ENCODE measurements at regions not wholly inside any gene's neighbourhood (a gene's known extent, or its start where the extent isn't known, plus 50 kb on each side); places are given as distances from the start of the nearest gene placed in this dataset.
"Not testable (repeated sequence)": the region's sequence is repeated elsewhere in the genome, so short reads cannot be mapped to it uniquely, and the experiment has no call there.

DNA sequence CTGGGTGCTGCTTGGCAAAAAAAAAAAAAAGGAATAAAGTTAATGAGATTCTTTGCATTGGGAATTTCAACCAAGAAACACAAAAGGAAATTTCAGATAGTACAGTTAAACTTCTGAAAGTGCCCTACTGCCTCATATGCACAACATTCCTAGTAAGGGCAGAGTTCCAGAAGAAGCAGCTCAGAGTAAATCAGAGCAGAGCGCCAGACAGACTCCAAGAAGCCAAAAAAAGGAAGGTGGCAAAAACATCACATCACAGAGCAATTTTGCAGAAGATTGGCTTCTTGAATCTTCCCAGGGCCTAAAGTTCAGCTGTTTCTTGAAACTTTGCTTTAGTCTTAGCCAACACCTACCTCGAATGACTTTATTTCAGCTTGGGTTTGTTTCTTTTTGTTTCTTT is 544.1 kb downstream of the XPNPEP1 start:
- DNase-seq: no peak

DNA sequence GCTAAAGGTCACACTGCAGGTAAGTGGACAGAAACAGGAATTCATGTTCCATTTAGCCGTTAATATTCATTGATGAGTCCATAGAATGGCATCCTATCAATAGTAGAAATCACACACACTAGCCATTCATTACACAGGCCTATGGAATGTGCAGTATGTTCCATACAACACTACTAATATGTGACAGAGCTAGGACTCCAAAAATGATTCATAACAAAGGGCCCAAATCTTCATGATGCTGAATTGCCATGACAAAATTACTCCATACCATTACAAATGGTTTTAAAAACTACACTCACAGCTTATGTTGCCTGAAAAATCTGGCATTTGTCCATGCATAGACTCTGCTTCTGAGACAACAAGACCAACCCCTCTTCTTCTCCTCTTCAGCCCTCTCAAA is 549.1 kb downstream of the XPNPEP1 start:
- DNase-seq: no peak

DNA sequence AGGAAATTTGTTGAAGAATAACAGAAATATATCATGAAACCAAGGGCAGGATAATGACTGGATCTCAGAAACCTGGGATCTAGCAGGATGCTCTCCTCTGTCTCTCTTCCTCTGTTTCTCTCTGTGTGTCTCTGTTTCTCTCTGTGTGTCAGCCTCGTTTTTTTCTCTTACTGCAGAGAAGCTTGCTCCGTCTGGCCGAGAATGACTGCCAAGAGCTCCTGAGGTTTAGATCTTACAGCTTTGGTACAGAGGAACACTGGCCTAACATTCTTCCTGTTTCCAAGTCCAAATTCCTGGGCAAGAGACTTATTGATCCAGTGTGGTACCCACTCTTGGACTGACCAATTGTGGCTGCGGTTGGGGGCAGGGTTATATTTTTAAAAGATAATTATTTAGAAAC is 564.0 kb downstream of the XPNPEP1 start:
- no peak for DNase-seq

DNA sequence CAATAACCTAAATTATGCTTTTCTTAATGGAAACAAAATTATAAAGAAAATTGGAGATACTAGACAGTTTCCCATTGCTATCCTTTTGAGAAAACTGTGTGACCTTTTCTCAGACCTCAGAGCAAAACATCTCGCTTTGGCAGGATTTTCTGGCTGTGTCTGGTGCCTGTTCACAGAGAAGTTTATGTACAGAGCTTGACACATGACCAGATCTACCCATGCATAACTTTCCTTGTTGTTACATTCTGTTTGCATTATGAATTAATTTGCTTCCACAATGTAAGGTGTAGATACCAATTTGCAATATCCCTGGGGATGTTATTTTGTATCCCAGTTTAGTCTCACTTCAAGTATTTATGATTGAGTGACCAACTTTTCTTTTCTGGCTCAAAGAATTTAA is 565.0 kb downstream of the XPNPEP1 start:
- DNase-seq: no peak

DNA sequence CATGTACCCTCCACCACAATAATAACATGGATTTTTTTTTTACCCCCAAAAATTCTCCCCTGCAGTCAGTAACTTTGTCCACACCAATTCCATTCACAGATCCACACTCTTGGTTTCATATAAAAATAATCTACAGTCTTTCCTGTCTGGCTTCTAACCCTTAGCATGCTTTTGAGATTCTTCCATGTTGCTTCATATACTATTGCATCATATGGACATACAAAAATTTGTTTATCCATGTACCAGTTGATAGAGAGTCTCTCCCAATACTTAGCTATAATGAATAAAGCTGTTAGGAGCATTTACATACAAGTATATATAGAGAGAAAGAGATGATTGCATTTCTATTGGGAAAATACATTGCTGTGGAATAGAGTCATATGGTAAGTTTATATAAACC is 575.0 kb downstream of the XPNPEP1 start:
- DNase-seq: no peak

DNA sequence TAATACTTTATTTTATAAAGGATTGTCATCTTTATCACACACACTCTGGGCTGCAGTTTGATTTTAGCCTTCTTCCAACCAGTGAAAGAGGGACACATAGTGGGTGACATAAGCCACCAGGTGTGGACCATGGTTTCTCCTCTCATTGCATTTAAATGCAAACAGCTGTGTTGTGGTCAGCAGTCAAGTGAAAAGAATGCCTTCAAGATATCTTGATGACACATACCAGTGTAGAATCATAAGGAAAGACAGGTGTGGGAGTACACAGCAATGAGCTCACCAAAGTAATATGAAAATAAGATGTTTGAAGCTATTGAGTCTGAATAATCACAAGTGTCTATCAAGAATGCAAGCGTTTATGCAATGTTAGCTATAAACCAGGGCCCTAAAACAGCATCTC is 580.0 kb downstream of the XPNPEP1 start:
- DNase-seq: no peak

DNA sequence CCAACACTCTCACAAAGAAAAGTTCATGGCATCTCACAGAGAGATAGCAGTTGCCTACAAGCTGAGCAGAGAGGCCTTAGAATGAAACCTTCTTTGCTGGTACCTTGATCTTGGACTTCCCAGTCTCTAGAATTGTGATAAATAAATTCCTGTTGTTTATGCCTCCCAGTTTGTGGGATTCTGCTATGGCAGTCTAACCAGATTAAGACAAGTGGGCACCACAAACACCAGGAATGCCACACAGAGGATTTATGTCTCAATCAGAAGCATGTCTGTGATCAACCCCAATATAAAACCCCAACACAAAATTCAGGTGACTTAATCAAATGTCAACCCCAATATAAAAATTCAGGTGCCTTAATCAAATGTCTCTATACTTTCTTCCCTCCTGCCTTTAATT is 581.3 kb downstream of the XPNPEP1 start:
- no peak for DNase-seq

DNA sequence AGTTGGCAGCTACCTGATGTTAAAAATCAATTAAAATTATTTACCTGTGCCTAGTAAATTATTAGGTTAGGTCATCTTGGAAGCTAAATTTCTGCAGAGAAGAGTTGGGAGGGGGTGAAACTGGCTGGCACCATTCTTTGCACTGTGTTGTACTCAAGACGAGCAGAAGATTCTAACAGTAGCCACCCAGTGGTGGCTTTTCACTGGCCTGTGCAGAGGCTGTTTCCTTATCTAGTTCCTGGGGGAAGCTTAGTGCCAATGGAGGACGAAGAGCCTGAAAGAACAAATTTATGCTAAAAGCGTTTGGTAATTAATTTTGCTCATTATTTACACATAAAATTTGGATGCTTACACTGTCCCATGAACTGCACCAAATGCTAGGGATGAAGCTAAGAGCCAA is 595.3 kb downstream of the XPNPEP1 start:
- DNase-seq: no peak

DNA sequence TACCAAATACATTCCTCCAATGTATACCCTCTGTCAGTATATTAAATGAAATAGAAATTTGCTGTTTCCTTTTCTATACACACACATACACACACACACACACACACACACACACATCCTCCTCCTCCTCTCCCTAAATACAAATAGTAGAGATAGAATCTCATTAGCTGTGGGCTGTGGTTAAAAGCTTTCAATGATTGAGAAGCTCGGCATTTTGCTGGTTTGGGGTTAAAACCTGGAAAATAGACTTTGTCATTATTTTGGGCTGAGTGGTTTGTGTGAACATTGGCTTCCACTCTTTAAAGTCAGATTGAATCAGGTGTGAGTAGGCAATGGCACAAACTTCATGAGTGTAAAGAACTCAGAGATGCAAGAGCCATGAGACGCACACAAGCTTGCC is 596.0 kb downstream of the XPNPEP1 start:
- no peak for DNase-seq

DNA sequence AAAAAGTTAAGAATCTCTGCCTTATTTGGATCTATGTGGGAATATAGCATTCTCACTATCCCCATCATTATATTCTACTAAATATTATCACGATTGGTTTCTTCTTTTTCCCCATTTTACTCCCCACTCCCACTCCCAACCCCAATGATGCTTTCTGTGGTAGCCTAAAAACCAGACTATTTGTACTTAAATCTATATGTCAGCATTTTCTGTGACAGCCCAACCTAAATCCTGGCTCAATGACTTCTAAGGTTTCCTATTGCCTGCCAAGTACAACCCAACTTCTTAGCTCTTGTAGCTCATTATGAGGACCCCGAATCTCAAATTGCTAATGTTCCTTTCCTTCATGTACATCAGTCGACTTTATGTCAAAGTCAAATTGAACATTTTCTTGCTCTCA is 598.6 kb downstream of the XPNPEP1 start:
- DNase-seq: no peak

DNA sequence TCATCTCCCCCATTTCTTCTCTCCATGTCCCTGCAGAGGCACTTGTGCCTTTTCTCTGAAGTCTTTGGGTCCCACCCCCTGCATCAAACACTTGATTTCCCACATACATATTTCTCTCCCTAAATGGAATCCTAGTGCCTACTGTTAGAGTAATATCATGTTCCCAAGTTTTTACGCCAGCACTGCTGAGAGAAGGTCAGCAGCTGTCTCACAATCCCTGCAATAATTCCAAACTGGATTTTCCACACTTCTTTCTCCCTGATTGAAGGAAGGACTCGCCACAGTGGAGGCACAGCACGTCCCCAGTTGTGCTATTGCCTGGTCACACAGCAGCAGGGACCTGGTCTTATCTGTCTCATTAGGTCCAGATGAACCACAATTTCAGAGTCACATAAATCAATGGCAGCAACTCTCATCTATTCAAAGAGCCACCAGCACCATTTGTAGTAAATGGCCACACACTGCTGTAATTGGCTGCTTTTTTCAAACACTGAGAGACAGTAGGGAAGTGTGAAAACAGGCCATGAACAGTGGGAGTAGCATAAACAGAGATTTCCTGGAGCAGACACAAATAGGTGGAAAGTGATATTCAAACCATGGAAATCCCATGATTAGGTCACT is 605.5 kb downstream of the XPNPEP1 start:
- DNase-seq: no peak

DNA sequence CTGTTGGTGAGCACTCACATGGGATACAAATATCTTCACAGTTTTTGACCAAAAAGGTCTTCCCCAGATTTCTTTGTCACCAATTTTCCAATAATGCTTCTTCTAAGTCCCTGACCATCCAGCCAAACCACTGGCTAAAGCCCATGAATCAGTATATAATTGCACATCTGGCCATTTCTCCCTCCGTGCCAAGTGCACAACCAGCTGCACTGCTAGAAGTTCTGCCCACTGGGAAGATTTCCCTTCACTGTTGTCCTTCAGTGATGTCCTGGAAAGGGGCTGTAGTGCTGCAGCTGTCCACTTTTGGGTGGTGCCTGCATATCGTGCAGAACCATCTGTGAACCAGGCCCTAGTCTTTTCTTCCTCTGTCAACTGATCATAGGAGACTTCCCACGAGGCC is 609.3 kb downstream of the XPNPEP1 start:
- DNase-seq: not testable (repeated sequence)

DNA sequence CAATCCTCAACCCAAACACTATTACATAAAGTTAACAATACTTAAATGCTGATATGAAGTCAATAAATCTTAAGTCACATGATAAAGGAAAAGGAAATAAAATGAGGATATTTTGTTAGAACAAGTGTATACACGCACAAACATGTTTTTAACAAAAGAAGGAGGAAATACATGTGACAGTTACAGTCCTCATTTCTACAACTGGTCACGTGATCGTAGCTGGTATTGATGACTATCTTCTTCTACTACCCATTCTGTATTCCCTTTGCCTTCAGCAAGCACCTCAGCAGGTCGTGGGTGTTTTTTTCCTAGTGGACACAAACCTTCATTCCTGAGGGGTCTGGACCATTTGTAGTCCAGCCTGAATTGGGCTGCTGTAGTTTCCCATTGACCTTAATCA is 610.8 kb downstream of the XPNPEP1 start:
- not testable (repeated sequence) for DNase-seq

DNA sequence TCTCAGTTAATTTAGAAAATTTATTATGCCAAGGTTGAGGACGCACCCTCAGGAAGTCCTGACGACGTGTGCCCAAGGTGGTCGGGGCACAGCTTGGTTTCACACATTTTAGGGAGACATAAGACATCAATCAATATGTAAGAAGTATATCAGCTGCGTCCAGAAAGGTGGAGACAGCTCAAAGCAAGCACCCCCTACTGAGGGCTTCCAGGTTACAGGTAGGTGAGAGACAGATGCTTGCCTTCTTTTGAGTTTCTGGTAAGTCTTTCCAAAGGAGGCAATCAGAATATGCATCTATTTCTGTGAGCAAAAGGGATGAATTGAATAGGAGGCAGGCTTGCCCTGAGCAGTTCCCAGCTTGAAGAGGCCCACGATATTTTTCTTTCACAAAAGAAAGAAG is 614.3 kb downstream of the XPNPEP1 start:
- no peak for DNase-seq

DNA sequence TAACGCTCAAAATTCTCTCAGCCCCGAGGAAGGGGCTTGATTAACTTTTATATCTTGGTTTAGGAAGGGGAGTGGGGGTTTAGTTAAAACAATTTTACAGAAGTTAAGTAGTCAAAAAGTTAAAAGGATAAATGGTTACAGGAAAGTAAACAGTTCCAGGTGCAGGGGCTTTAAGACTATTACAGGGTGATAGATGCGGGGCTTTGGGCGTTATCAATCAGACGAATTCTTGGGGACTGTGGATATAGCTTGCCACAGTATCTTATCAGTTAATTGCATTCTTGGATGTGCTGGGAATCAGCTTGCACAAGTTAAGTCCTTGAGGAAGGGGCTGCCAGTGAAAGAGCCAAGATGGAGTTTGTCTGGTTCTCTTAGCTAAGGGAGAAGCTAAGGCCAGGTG is 616.2 kb downstream of the XPNPEP1 start:
- DNase-seq: not testable (repeated sequence)

DNA sequence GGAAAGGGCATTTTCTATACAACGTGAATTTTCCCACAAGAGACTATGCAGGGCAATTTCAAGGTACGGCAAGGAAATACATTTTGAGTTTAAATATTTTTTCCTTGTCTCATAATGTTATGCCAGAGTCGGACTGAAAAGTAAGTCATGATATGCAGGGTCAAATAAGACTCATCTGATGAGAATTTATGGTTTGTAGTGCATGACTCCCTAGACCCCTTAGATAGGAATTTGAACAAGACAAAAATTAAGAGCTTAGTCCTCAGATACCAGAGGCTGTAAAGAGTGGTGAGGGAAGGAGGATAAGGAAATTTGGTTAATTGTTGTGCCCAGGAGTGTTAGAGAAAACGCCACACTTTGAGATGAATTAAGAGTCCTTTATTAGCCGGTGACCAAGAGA is 616.6 kb downstream of the XPNPEP1 start:
- DNase-seq: no peak

DNA sequence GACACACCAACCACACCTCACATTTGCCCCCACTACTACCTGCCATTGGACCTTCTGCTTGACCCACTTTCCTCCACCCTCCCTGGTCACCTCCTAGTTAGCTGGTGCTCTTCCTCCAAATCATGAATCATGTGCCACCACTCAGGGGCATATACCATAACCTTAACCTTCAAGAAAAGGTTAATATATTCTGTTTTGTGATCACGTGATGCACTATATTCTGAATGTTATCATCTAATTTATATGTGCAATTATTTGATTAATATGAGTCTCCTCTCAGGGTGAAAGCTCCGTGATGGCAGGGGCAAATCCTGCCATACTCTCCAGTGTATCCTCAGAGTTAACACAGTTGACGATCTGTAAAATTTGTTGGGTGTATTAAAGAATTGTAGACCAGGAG is 635.5 kb downstream of the XPNPEP1 start:
- DNase-seq: no peak

DNA sequence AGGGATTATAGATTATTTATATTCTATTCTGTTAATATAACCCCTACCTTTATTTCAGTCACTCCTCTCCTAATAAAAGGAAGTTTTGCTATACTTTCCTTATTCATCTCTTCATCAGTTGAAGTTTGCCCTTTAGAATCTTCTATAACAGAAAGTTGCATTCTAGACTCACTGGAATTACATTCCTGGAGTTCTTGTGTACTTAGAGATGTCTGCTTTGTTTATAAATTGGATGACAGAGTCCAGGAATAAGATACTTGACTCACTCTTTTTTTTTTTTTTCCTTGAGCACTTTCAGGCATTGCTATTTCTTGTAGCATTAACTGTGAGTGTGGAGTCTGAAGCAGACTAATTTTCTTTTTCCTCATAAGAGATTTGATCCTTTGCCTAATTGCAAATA is 640.8 kb downstream of the XPNPEP1 start:
- no peak for DNase-seq

DNA sequence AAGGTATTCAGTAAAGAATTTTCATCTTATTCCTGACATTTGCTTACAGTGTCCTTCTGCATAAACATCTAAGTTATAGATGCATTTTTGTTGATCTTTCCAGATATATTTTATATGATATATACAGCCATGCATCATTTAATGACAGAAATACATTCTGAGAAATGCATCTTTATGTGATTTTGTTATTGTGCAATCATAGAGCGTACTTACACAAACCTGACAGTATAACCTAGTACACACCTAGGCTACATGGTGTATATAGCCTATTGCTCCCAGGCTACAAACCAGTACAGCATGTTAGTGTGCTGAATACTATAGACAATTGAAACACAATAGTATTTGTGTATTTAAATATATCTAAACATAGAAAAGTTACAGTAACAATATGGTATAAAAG is 642.0 kb downstream of the XPNPEP1 start:
- no peak for DNase-seq

DNA sequence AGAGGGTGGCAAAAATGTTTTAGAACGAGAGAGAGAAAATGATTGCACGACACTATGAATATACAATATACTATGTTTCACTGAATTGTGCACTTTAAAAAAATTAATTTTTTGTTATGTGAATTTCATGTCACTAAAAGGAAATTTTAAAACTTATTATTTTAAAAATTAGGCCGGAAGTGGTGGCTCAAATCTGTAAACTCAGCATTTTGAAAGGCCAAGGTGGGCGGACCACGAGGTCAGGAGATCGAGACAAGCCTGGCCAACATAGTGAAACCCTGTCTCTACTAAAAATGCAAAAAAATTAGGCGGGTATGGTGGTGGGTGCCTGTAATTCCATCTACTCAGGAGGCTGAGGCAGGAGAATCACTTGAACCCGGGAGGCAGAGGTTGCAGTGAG is 642.5 kb downstream of the XPNPEP1 start:
- DNase-seq: no peak

DNA sequence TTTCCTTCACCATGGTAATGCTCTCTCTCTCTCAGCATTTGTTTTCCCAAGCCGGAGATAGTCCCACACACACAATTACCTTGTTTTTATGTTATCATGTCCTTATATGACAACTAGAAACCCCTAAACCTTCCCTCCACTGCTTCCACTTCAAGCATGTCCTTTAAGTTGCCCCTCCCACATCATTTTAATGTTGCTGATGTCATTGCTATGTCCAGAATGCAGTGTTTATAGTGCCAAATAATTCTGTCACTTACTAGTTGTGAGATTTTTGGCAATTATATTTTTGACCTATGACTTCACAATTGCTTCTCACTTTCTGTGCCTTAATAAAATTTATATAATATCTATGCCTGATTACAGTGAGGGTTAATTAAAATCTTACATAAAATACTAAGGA is 645.9 kb downstream of the XPNPEP1 start:
- no peak for DNase-seq

DNA sequence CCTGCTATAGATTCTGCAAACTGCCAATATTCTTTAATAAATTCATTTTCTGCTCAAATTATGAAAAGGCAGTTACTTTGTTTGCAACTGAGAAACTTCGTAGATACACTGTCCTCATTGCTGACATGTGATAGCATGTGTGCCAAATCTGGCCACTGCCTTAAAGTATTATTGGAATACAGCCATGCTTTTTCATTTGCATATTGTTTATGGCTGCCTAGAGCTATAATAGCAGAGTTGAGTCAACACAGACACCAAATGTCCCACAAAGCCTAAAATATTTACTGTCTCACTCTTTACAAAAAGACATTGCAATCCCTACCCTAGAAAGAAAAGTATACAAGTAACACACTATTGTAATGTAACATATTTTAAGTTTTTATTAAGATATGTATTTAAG is 647.4 kb downstream of the XPNPEP1 start:
- no peak for DNase-seq

DNA sequence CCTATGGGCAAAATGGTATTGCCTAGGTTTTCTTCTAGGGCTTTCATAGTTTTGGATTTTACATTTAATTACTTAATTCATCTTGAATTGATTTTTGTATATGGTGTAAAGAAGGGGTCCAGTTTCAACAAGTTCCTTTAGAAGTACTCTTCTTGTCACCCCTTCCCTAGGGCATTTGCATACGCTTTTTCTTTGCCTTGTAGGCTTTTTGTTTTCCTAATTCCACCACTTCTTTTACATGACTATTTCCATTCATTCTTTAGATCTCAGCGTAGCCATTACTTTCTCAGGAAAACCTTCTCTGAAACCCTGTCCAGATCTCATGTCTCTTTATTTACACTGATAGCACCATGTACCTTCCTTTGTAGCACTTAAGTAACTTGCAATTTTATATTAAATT is 648.6 kb downstream of the XPNPEP1 start:
- DNase-seq: no peak

DNA sequence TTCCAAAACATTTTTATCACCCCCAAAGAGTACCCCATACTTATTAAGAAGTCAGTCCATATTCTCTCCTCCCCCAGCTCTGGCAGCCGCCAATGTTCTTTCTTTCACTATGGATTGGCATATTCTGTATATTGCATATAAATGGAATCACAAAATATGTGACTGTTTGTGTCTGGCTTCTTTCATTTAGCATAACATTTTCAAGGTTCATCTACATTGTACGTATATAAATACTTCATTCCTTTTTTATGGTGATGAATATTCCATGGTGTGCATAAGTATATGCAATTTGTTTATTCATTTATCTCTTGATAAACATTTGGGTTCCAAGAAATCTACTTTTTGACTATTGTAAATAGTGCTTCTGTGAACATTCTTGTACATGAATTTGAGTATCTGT is 653.1 kb downstream of the XPNPEP1 start:
- DNase-seq: no peak

DNA sequence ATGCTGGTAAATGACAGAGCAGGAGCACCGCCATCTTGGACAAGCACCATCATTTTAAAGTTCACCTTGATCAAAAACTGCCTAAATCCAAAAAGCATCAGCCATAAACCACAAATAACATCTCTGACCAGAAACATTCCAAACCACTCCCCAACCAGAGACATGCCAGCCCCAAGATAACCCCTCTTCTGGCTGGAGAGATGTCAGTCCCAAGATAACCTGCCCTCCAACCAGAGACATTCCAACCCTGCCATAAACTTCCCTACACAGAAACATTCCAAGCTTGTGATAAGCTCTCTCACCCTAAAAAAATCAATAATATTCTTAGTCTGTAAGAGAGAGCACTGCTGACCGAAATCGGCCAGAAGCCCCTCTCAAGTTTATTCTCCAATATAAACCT is 659.3 kb downstream of the XPNPEP1 start:
- DNase-seq: no peak

DNA sequence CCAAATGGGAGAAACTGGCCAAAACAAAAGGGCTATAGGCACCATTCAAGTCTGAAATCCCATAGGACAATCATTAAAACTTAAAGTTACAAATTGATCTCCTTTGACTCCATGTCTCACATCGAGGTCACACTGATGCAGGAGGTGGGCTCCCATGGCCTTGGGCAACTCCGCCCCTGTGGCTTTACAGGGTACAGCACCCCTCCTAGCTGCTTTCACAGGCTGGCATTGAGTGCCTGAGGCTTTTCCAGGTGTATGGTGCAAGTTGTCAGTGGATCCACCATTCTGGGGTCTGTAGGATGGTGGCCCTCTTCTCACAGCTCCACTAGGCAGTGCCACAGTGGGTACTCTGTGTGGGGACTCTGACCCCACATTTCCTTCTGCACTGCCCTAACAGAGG is 662.1 kb downstream of the XPNPEP1 start:
- no peak for DNase-seq
